Keratinocyte (primary cell): ENCODE measurements at regions not wholly inside any gene's neighbourhood (a gene's known extent, or its start where the extent isn't known, plus 50 kb on each side); places are given as distances from the start of the nearest gene placed in this dataset.

Experiments
- DNase-seq: peaks from one replicate; pipeline ENCODE4 v3.0.0-alpha.2; 2011; ENCODE audit warnings: low read depth, missing footprints, low spot score
- FAIRE-seq: peaks from 2 replicates; lab custom pipeline; 2011; peaks lifted over from hg19 to GRCh38; lab: Jason Lieb, UNC
- H2AFZ ChIP-seq: 2 replicates; pipeline ENCODE4 v1.6.0; 2012; ENCODE audit warnings: low read length, control low read depth, inconsistent platforms; ENCODE audit not compliant: control insufficient read depth
- H3K27ac ChIP-seq: 2 replicates; pipeline ENCODE4 v1.5.1; 2011; ENCODE audit warnings: low read length; ENCODE audit not compliant: control insufficient read depth, insufficient read depth
- H3K27me3 ChIP-seq: 3 replicates; pipeline ENCODE4 v1.6.0; 2011; ENCODE audit warnings: low read length; ENCODE audit not compliant: control insufficient read depth, insufficient read depth; ENCODE audit errors: extremely low read depth
- H3K36me3 ChIP-seq, 2 experiments: 2 replicates in 1 of 2; 3 replicates in 1 of 2; pipeline ENCODE4 v1.5.1; 2011; ENCODE audit warnings: low read length in 2 of 2, mild to moderate bottlenecking in 1 of 2; ENCODE audit not compliant: control insufficient read depth in 2 of 2, insufficient read depth in 2 of 2; ENCODE audit errors: extremely low read depth in 1 of 2
- H3K4me1 ChIP-seq: 3 replicates; pipeline ENCODE4 v1.5.1; 2011; ENCODE audit warnings: low read length; ENCODE audit not compliant: control insufficient read depth, insufficient read depth; ENCODE audit errors: extremely low read depth
- H3K4me2 ChIP-seq: 3 replicates; pipeline ENCODE4 v1.6.0; 2011; ENCODE audit warnings: low read depth, low read length; ENCODE audit not compliant: control insufficient read depth, insufficient read depth; ENCODE audit errors: extremely low read depth
- H3K4me3 ChIP-seq, 3 experiments: fragments of 200-600 bp in 1 of 3; sonication (generic) in 1 of 3; 2 replicates in 2 of 3; 3 replicates in 1 of 3; pipeline ENCODE4 v1.5.1; 2011 to 2016; ENCODE audit warnings: low read length in 3 of 3, mild to moderate bottlenecking in 3 of 3, control low read depth in 2 of 3, inconsistent platforms in 1 of 3, low read depth in 1 of 3, mixed read lengths in 1 of 3, mixed run types in 1 of 3, moderate library complexity in 1 of 3; ENCODE audit not compliant: control insufficient read depth in 2 of 3, insufficient read depth in 2 of 3; ENCODE audit errors: extremely low read depth in 1 of 3
- H3K79me2 ChIP-seq: 2 replicates; pipeline ENCODE4 v1.6.0; 2012; ENCODE audit warnings: low read length; ENCODE audit not compliant: control insufficient read depth, insufficient read depth
- H3K9ac ChIP-seq: 3 replicates; pipeline ENCODE4 v1.6.0; 2011; ENCODE audit warnings: low read length; ENCODE audit not compliant: control insufficient read depth, insufficient read depth; ENCODE audit errors: extremely low read depth
- H3K9me1 ChIP-seq: 3 replicates; pipeline ENCODE4 v1.6.0; 2011; ENCODE audit warnings: low read length; ENCODE audit not compliant: control insufficient read depth, insufficient read depth; ENCODE audit errors: extremely low read depth
- H3K9me3 ChIP-seq: 2 replicates; pipeline ENCODE4 v1.5.1; 2012; ENCODE audit warnings: low read depth, low read length; ENCODE audit not compliant: control insufficient read depth
- H4K20me1 ChIP-seq: 3 replicates; pipeline ENCODE4 v1.6.0; 2011; ENCODE audit warnings: low read length; ENCODE audit not compliant: control insufficient read depth, insufficient read depth; ENCODE audit errors: extremely low read depth
- CTCF ChIP-seq, 3 experiments: IDR thresholded peaks in 1 of 3; conservative IDR thresholded peaks in 1 of 3; optimal IDR thresholded peaks in 1 of 3; 2 replicates in 2 of 3; 3 replicates in 1 of 3; pipeline versions ENCODE3 to v1.5.1; 2011; ENCODE audit warnings: low read length in 3 of 3, mild to moderate bottlenecking in 3 of 3, moderate library complexity in 2 of 3, control low read depth in 1 of 3, inconsistent platforms in 1 of 3; ENCODE audit not compliant: insufficient read depth in 2 of 3; ENCODE audit errors: extremely low read depth in 1 of 3
- EZH2 ChIP-seq: IDR thresholded peaks from one replicate; pipeline ENCODE4 v1.6.1; 2012; ENCODE audit warnings: inconsistent platforms, mild to moderate bottlenecking, low read length, moderate library complexity
- dilution Hi-C: fragments of 300-500 bp; cut with MboI; formaldehyde crosslinking; loops from one replicate; pipeline ENCODE4 v1.7.0; 2020; ENCODE audit warnings: low sequenced_read_pairs; ENCODE audit not compliant: extremely low pct_ligation_motif_present

DNA sequence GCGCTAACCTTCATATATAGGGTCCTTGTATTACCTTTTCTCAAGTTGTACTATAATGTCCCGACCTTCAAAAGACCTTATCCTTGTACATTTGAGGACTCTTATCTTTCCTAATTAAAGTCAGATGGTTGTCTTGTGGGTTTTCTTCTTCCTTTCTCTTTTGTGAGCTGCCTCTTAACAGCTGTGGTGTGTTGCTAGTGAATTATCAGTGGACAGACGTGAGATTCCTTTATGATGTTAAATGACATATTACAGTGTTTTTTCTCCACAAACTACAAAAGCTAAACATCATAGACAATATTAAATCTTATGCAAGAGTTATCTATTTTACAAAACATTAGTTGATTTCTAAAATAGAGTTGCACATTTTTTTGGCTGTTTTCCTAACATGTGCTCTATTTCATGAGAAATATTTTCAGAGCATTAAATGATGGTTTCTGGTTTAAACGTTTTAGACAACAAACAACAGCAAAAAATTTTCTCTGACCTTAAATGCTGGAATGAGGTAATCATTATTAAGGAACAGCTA is 272.2 kb upstream of the NPVF start:
- no peaks in the 10 kb centered on the region for H3K27me3 ChIP-seq
- H3K9me3 ChIP-seq, result no peaks in the 10 kb centered on the region
- TF ChIP-seq CTCF (optimal IDR thresholded peaks at IDR 0.05 in 1 of 3, IDR thresholded peaks at IDR 0.05 in 1 of 3, conservative IDR thresholded peaks at IDR 0.05 in 1 of 3; ENCODE audit: extremely low read depth in 1 of 3, insufficient read depth in 2 of 3, low read length in 3 of 3), result no peak
- TF ChIP-seq EZH2, result no peak
- no peak overlapping the region for H3K9ac ChIP-seq
- no peaks in the 10 kb centered on the region for H4K20me1 ChIP-seq
- no peaks in the 10 kb centered on the region for H3K79me2 ChIP-seq
- H3K4me1 ChIP-seq, result no peaks in the 10 kb centered on the region
- no peak for FAIRE-seq
- no peaks in the 10 kb centered on the region for H3K9me1 ChIP-seq
- no peak overlapping the region for H2AFZ ChIP-seq
- DNase-seq, result no peak
- H3K4me2 ChIP-seq, result no peak overlapping the region
- no peak overlapping the region for H3K4me3 ChIP-seq
- dilution Hi-C loops, result no loop called here
- H3K27ac ChIP-seq, result no peak overlapping the region
- no peaks in the 10 kb centered on the region for H3K36me3 ChIP-seq

GRCh38 chr7:25503306-25503705 is 275.0 kb upstream of the NPVF start:
- no peak overlapping the region for H2AFZ ChIP-seq
- H3K9ac ChIP-seq, result no peak overlapping the region
- no peak overlapping the region for H3K4me3 ChIP-seq
- no peak overlapping the region for H3K4me2 ChIP-seq
- H3K79me2 ChIP-seq, result no peaks in the 10 kb centered on the region
- DNase-seq, result no peak
- no peaks in the 10 kb centered on the region for H3K36me3 ChIP-seq
- H4K20me1 ChIP-seq, result no peaks in the 10 kb centered on the region
- H3K27ac ChIP-seq, result no peak overlapping the region
- no peak for FAIRE-seq
- TF ChIP-seq CTCF (optimal IDR thresholded peaks at IDR 0.05 in 1 of 3, IDR thresholded peaks at IDR 0.05 in 1 of 3, conservative IDR thresholded peaks at IDR 0.05 in 1 of 3; ENCODE audit: extremely low read depth in 1 of 3, insufficient read depth in 2 of 3, low read length in 3 of 3) (no peak), EZH2 (no peak)
- dilution Hi-C loops, result no loop called here
- H3K9me3 ChIP-seq, result no peaks in the 10 kb centered on the region
- no peaks in the 10 kb centered on the region for H3K27me3 ChIP-seq
- H3K9me1 ChIP-seq, result no peaks in the 10 kb centered on the region
- no peaks in the 10 kb centered on the region for H3K4me1 ChIP-seq
